RCC 7860 (cell line): ENCODE measurements at regions not wholly inside any gene's neighbourhood (a gene's known extent, or its start where the extent isn't known, plus 50 kb on each side); places are given as distances from the start of the nearest gene placed in this dataset.

ENCODE experiments used
- DNase-seq: peaks from one replicate; pipeline ENCODE4 v3.0.0-alpha.2; 2015; ENCODE audit warnings: low spot score
- FAIRE-seq: peaks from 2 replicates; lab custom pipeline; 2012; peaks lifted over from hg19 to GRCh38; lab: Jason Lieb, UNC

- DNase-seq (peak; percentile 37), FAIRE-seq (no peak)
Observed at GRCh38 chr6:113375950-113376846, 480.9 kb upstream of the MARCKS start.

- no peak for DNase-seq
- FAIRE-seq, result no peak
Observed at GRCh38 chr6:113376847-113377165, 480.3 kb upstream of the MARCKS start.

GRCh38 chr6:113377362-113377942 lies 479.7 kb upstream of the MARCKS start:
- FAIRE-seq (no peak), DNase-seq (no peak)

GRCh38 chr6:113380591-113380990 lies 476.6 kb upstream of the MARCKS start:
- FAIRE-seq, result no peak
- no peak for DNase-seq

- DNase-seq, result no peak
Observed at GRCh38 chr6:113381232-113381631, 475.9 kb upstream of the MARCKS start.

GRCh38 chr6:113381959-113382358 lies 475.2 kb upstream of the MARCKS start:
- FAIRE-seq, result no peak
- no peak for DNase-seq

More at GRCh38 chr6:113381232-113381631, 475.9 kb upstream of the MARCKS start:
- no peak for FAIRE-seq

- no peak for FAIRE-seq
- DNase-seq, result no peak
Observed at GRCh38 chr6:113383701-113384100, 473.4 kb upstream of the MARCKS start.

- no peak for FAIRE-seq
Observed at GRCh38 chr6:113385020-113385431, 472.1 kb upstream of the MARCKS start.

GRCh38 chr6:113388996-113389395 lies 468.1 kb upstream of the MARCKS start:
- FAIRE-seq, result no peak

More at GRCh38 chr6:113385020-113385431, 472.1 kb upstream of the MARCKS start:
- peak; percentile 6 for DNase-seq

GRCh38 chr6:113392551-113393055 lies 464.5 kb upstream of the MARCKS start:
- DNase-seq, result no peak
- no peak for FAIRE-seq

More at GRCh38 chr6:113388996-113389395, 468.1 kb upstream of the MARCKS start:
- no peak for DNase-seq

GRCh38 chr6:113394216-113394615 lies 462.9 kb upstream of the MARCKS start:
- DNase-seq (no peak), FAIRE-seq (no peak)

- FAIRE-seq (no peak), DNase-seq (no peak)
Observed at GRCh38 chr6:113394729-113395128, 462.4 kb upstream of the MARCKS start.

- FAIRE-seq (no peak), DNase-seq (no peak)
Observed at GRCh38 chr6:113396730-113397129, 460.4 kb upstream of the MARCKS start.

- no peak for FAIRE-seq
- no peak for DNase-seq
Observed at GRCh38 chr6:113397236-113397635, 459.9 kb upstream of the MARCKS start.

GRCh38 chr6:113401231-113401630 lies 455.9 kb upstream of the MARCKS start:
- FAIRE-seq, result no peak
- DNase-seq, result no peak

GRCh38 chr6:113402544-113402943 lies 454.6 kb upstream of the MARCKS start:
- FAIRE-seq, result no peak

GRCh38 chr6:113403966-113404595 lies 453.1 kb upstream of the MARCKS start:
- no peak for FAIRE-seq

More at GRCh38 chr6:113402544-113402943, 454.6 kb upstream of the MARCKS start:
- DNase-seq, result no peak

GRCh38 chr6:113405326-113406047 lies 451.7 kb upstream of the MARCKS start:
- FAIRE-seq (no peak), DNase-seq (no peak)

More at GRCh38 chr6:113403966-113404595, 453.1 kb upstream of the MARCKS start:
- no peak for DNase-seq

- FAIRE-seq (no peak), DNase-seq (no peak)
Observed at GRCh38 chr6:113406048-113406695, 451.0 kb upstream of the MARCKS start.

GRCh38 chr6:113411011-113411410 lies 446.1 kb upstream of the MARCKS start:
- DNase-seq, result no peak
- no peak for FAIRE-seq
